IgD-negative memory B cell (primary cell): ENCODE measurements at regions not wholly inside any gene's neighbourhood (a gene's known extent, or its start where the extent isn't known, plus 50 kb on each side); places are given as distances from the start of the nearest gene placed in this dataset.
A peak's percentile ranks its signal among the peaks of the same experiment; 100 is the strongest.

Source experiments
- H3K27ac Mint-ChIP-seq, 3 donors: one replicate each; pipeline ENCODE4 v1.8.0; 2020 to 2022; ENCODE audit warnings: mild to moderate bottlenecking in 3 of 3, mixed read lengths in 3 of 3, moderate library complexity in 1 of 3
- H3K27me3 Mint-ChIP-seq: one replicate; pipeline ENCODE4 v1.8.0; 2021; ENCODE audit warnings: mixed read lengths
- H3K36me3 Mint-ChIP-seq: one replicate; pipeline ENCODE4 v1.8.0; 2020; ENCODE audit warnings: mild to moderate bottlenecking, mixed read lengths
- H3K4me1 Mint-ChIP-seq, 3 donors: one replicate each; pipeline ENCODE4 v1.8.0; 2020 to 2022; ENCODE audit warnings: mixed read lengths in 3 of 3, mild to moderate bottlenecking in 1 of 3
- H3K4me3 Mint-ChIP-seq, 4 donors: one replicate each; pipeline ENCODE4 v1.8.0; 2020 to 2022; ENCODE audit warnings: mild to moderate bottlenecking in 4 of 4, mixed read lengths in 4 of 4, moderate library complexity in 3 of 4
- H3K9me3 Mint-ChIP-seq, 3 donors: one replicate each; pipeline ENCODE4 v1.8.0; 2020 to 2021; ENCODE audit warnings: mixed read lengths in 3 of 3, mild to moderate bottlenecking in 1 of 3

- H3K9me3 Mint-ChIP-seq, result peaks cover 0 to 1% (median 0%) of the 10 kb centered on the region in 3 donors
- no peak overlapping the region for H3K27ac Mint-ChIP-seq
- H3K4me1 Mint-ChIP-seq, result peaks cover 0 to 9% (median 0%) of the 10 kb centered on the region in 3 donors
- H3K4me3 Mint-ChIP-seq, result no peak overlapping the region
- no peaks in the 10 kb centered on the region for H3K36me3 Mint-ChIP-seq
- peaks cover 57% of the 10 kb centered on the region for H3K27me3 Mint-ChIP-seq
Observed at GRCh38 chr3:127457094-127457475, 133.4 kb downstream of the TPRA1 start.

DNA sequence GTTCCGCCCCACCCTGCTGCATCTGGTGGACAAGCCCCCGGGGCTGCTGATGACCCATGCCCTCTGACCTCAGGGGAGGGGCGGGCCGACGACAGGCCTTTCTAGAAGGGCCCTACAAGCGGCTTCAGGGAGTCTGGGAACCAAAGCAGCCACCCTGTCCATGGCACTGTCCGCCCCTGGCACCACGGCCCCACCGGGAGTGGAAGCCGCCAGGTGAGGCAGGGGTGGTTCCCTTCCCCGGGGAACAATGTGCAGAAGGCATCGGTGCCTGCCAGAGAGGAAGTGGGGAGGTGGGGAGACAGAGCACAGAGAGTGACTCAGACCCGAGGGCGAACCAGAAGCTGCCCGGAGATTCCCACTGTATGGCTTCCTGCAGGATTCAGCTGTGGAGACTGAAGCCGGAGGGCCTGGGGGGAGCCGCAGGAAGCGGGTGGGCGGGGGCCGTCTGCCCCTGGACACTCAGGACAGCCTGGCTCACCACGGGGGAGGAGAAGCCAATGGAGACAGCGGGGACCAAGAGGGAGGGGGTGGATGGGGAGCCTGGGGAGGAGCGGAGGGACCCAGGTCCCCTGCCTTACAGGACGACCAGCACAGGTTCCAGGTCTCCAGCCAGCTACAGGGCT is 134.0 kb downstream of the TPRA1 start:
- Mint-ChIP-seq H3K27me3 (peaks cover 57% of the 10 kb centered on the region), H3K4me3 (peak overlapping the region in 1 of 4 donors; percentile 68), H3K36me3 (no peaks in the 10 kb centered on the region)

GRCh38 chr3:127455541-127456450 is 134.7 kb downstream of the TPRA1 start:
- no peaks in the 10 kb centered on the region for H3K36me3 Mint-ChIP-seq
- peak overlapping the region in 2 of 4 donors; percentile 71 to 72 for H3K4me3 Mint-ChIP-seq
- H3K27me3 Mint-ChIP-seq, result peaks cover 57% of the 10 kb centered on the region
- no peaks in the 10 kb centered on the region for H3K9me3 Mint-ChIP-seq
- peaks cover 0 to 9% (median 0%) of the 10 kb centered on the region in 3 donors for H3K4me1 Mint-ChIP-seq
- H3K27ac Mint-ChIP-seq, result no peak overlapping the region

More for the DNA sequence above, 134.0 kb downstream of the TPRA1 start:
- H3K4me1 Mint-ChIP-seq, result peaks cover 0 to 9% (median 0%) of the 10 kb centered on the region in 3 donors
- H3K9me3 Mint-ChIP-seq, result no peaks in the 10 kb centered on the region
- no peak overlapping the region for H3K27ac Mint-ChIP-seq

GRCh38 chr3:127454968-127455367 is 135.6 kb downstream of the TPRA1 start:
- Mint-ChIP-seq H3K27ac (no peak overlapping the region), H3K27me3 (peaks cover 55% of the 10 kb centered on the region), H3K9me3 (no peaks in the 10 kb centered on the region), H3K4me1 (peaks cover 0 to 9% (median 0%) of the 10 kb centered on the region in 3 donors), H3K36me3 (no peaks in the 10 kb centered on the region), H3K4me3 (peak overlapping the region in 2 of 4 donors; percentile 71 to 72)

DNA sequence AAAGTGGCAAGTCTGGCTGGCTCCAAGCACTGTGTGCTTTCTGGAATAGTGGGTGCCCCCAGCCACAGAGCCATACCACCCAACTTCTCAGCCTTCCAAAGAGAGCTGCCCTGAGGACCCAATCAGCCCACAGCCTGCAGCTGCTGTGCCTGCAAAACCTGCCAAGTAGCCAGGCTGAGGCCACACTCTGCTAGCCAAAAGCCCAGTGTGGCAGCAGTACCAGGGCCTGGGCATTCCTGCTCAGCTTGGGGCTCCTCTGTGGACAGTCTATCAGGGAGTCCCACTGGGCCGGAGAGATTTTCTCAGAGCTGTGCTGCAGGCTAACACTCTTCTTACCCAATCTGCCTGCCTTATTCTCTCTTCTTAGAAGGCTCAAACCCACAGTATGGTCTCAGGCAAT is 136.5 kb downstream of the TPRA1 start:
- H3K27ac Mint-ChIP-seq, result no peak overlapping the region
- no peaks in the 10 kb centered on the region for H3K36me3 Mint-ChIP-seq
- no peaks in the 10 kb centered on the region for H3K9me3 Mint-ChIP-seq
- H3K4me3 Mint-ChIP-seq, result no peak overlapping the region
- H3K4me1 Mint-ChIP-seq, result peaks cover 0 to 9% (median 0%) of the 10 kb centered on the region in 3 donors
- peaks cover 51% of the 10 kb centered on the region for H3K27me3 Mint-ChIP-seq

DNA sequence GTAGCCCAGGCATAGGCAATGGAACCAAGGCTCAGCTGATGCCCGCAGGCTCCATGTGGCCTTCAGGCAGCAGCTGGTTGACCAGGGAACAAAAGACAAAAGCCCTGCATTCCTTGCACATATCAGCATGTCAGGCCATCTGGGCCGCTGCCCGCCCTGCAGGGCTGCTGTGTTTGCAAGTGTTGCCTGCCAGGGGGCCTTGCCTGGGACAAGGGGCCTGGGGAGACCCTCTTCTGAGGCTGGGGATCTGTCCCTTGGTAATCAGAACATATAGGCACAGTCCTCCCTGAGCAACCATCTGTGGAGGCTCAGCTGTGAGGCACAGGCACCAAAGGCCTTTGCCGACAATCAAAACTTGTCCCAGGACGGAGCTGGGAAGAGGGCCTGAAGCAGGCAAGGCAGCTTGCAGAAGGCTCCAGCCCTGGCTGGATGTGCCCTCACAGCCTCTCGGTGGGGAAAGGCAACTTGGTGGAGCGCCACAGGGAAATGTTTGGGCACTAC is 138.2 kb downstream of the TPRA1 start:
- no peaks in the 10 kb centered on the region for H3K9me3 Mint-ChIP-seq
- no peaks in the 10 kb centered on the region for H3K36me3 Mint-ChIP-seq
- peaks cover 0 to 9% (median 1%) of the 10 kb centered on the region in 3 donors for H3K4me1 Mint-ChIP-seq
- no peak overlapping the region for H3K4me3 Mint-ChIP-seq
- peaks cover 46% of the 10 kb centered on the region for H3K27me3 Mint-ChIP-seq
- H3K27ac Mint-ChIP-seq, result no peak overlapping the region

GRCh38 chr3:127451321-127451720 is 139.2 kb downstream of the TPRA1 start:
- Mint-ChIP-seq H3K4me1 (peaks cover 0 to 8% (median 1%) of the 10 kb centered on the region in 3 donors), H3K27me3 (peaks cover 42% of the 10 kb centered on the region), H3K27ac (no peak overlapping the region), H3K4me3 (no peak overlapping the region), H3K9me3 (no peaks in the 10 kb centered on the region), H3K36me3 (no peaks in the 10 kb centered on the region)

- Mint-ChIP-seq H3K9me3 (no peaks in the 10 kb centered on the region), H3K4me3 (peak overlapping the region in 1 of 4 donors; percentile 41), H3K36me3 (no peaks in the 10 kb centered on the region), H3K27me3 (peaks cover 37% of the 10 kb centered on the region), H3K4me1 (peaks cover 0 to 3% (median 1%) of the 10 kb centered on the region in 3 donors), H3K27ac (no peak overlapping the region)
Observed at GRCh38 chr3:127450331-127450730, 140.2 kb downstream of the TPRA1 start.

DNA sequence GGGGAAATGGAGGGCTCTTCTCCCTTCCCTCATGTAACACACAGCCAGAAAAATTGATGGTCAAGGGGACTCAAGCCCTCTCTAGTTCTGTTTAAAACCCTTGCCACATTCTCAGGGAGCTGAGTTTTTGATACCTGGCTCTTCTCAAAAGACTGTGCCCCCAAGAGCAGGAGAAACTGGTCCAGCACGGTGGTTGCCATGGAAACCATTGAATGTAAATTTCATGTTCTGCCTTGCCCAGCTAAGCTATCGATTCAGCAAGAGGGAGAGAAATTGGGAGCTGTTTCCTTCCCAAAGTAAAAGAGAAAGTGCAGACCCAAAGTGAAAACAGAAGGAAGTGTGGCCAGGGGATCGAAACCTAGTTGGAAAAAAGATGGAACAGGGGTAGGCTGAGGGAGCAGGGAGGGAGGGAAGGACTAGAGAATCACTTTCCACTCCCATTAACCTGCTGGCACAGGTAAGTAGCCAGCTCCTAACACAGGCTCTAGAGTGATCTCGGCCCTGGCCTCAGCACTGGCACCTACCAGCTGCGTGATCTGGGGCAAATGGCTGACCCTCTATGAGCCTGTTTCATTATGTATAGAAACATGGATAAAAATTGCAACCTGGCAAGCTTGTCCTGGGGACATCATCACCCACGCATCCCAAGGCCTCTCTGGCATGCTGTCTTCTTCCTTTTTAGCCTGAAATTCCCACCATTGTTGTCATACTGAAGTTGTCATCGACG is 140.9 kb downstream of the TPRA1 start:
- H3K4me3 Mint-ChIP-seq, result no peak overlapping the region
- peaks cover 30% of the 10 kb centered on the region for H3K27me3 Mint-ChIP-seq
- no peak overlapping the region for H3K27ac Mint-ChIP-seq

DNA sequence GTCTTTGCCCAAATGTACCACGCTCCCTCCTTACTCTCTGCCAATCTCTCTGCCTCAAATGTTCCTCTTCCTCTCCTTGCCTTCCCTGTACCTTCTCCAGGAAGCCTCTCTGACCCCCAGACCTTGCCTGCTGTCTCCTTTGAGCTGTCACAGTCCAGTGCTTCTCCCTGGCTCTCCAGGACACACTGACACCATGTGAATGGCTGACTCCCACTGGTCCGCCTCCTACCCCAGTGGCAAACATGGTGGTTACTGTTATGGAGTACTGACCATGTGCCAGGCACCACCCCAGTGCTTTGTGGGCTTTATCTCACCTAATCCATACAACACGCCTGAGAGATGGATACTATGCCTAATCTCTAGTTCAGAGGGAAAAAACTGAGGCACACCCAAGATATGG is 141.9 kb downstream of the TPRA1 start:
- Mint-ChIP-seq H3K27ac (no peak overlapping the region), H3K27me3 (peaks cover 25% of the 10 kb centered on the region), H3K36me3 (no peaks in the 10 kb centered on the region), H3K9me3 (no peaks in the 10 kb centered on the region), H3K4me1 (peaks cover 0 to 1% (median 0%) of the 10 kb centered on the region in 3 donors), H3K4me3 (no peak overlapping the region)

More for the DNA sequence above, 140.9 kb downstream of the TPRA1 start:
- peaks cover 0 to 1% (median 0%) of the 10 kb centered on the region in 3 donors for H3K4me1 Mint-ChIP-seq
- no peaks in the 10 kb centered on the region for H3K9me3 Mint-ChIP-seq
- H3K36me3 Mint-ChIP-seq, result no peaks in the 10 kb centered on the region

DNA sequence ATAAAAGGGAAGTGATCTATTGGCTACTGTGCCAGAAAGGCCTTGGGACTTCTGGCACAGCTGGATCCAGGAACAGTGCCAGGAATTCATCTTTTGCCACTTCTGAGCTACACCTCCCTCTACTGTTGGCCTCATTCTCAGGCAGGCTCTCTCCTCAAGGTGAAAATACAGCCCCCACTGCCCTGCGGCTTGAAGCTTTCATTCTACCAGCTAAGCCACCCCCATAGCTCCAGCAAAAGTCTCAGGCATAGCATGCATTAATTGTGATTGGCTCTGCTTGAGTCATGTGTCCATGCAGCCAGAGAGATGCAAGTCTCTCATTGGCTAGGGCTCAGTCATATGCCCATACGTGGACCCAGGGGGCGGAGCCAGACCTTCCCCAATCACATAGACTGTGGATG is 142.4 kb downstream of the TPRA1 start:
- H3K27ac Mint-ChIP-seq, result no peak overlapping the region
- H3K27me3 Mint-ChIP-seq, result peaks cover 24% of the 10 kb centered on the region
- H3K9me3 Mint-ChIP-seq, result no peaks in the 10 kb centered on the region
- peaks cover 0 to 1% (median 0%) of the 10 kb centered on the region in 3 donors for H3K4me1 Mint-ChIP-seq
- H3K4me3 Mint-ChIP-seq, result no peak overlapping the region
- H3K36me3 Mint-ChIP-seq, result no peaks in the 10 kb centered on the region

GRCh38 chr3:127446756-127447155 is 143.8 kb downstream of the TPRA1 start:
- H3K27me3 Mint-ChIP-seq, result peaks cover 19% of the 10 kb centered on the region
- peaks cover 0 to 1% (median 0%) of the 10 kb centered on the region in 3 donors for H3K4me1 Mint-ChIP-seq
- no peaks in the 10 kb centered on the region for H3K36me3 Mint-ChIP-seq
- H3K4me3 Mint-ChIP-seq, result no peak overlapping the region
- no peaks in the 10 kb centered on the region for H3K9me3 Mint-ChIP-seq
- H3K27ac Mint-ChIP-seq, result no peak overlapping the region

DNA sequence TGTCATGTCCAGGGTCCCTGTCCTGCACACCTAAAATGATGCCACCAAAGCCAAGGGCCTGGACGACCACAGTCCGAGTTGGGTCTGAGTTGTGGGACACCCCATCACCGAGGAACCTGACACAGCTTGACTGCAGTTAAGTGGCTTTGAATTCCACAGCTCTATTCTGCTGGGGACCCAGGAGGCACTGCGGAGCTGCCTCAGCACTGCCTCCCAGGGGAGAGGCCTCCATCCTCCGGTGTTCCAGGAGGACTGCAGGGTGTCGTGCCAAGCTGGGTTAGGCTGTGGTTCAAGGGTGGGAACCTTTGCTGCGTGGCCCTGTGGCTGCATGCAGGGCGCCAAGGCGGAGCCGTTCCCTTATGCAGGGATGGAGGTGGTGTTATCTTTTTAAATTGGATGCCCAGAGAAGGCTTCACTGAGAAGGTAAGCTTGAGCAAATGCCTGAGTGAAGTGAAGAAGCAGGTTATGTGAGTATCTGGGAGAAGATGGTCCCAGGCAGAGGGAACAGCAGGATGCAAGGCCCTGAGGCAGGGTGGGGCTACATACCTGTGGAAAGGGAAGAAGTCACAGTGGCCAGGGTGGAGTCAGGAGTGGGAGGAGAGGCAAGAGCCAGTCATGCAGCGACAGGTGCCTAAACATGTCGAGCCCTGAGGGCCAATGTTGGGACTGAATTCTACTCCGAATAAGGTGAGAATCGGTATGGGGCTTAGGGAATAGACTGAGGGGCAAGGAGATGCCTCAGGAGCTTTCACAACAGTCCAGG is 144.8 kb downstream of the TPRA1 start:
- Mint-ChIP-seq H3K27ac (no peak overlapping the region), H3K4me3 (no peak overlapping the region), H3K27me3 (peaks cover 19% of the 10 kb centered on the region), H3K9me3 (no peaks in the 10 kb centered on the region), H3K4me1 (peaks cover 0 to 1% (median 0%) of the 10 kb centered on the region in 3 donors), H3K36me3 (no peaks in the 10 kb centered on the region)

DNA sequence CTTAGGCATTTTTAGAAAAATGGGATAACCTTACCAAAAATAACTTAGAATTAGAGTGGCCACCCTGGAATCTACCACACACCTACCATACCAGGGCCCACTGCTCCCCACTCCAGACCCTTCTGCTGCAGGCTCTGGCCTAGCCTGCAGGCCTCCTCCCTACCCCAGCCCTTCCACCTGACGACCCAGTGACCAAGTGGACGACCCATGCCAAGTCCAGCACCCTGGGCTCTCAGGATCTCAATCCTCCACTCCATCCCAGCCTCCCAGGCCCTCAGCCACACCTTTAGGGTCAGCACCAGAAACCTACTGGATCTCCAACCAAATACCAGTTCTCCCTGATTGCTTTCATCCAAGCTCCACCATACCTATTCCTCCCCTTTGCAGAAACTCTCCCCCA is 145.8 kb downstream of the TPRA1 start:
- no peak overlapping the region for H3K27ac Mint-ChIP-seq
- peaks cover 0 to 1% (median 0%) of the 10 kb centered on the region in 3 donors for H3K4me1 Mint-ChIP-seq
- peaks cover 18% of the 10 kb centered on the region for H3K27me3 Mint-ChIP-seq
- H3K4me3 Mint-ChIP-seq, result no peak overlapping the region
- H3K9me3 Mint-ChIP-seq, result no peaks in the 10 kb centered on the region
- H3K36me3 Mint-ChIP-seq, result no peaks in the 10 kb centered on the region
